T47D (cell line): ENCODE measurements at regions not wholly inside any gene's neighbourhood (a gene's known extent, or its start where the extent isn't known, plus 50 kb on each side); places are given as distances from the start of the nearest gene placed in this dataset.

Experiments used
- DNase-seq, 2 experiments: peaks; one replicate each; pipeline versions ENCODE4 v3.0.0 to v3.0.0-alpha.2; 2011 to 2012; ENCODE audit warnings: low read depth in 1 of 2, low spot score in 1 of 2
- JUND ChIP-seq: IDR thresholded peaks from 2 replicates; pipeline ENCODE4 v1.6.1; 2012; ENCODE audit warnings: low read depth
- in situ Hi-C: cut with HindIII; loops from 2 replicates; pipeline ENCODE4 v1.10.0; 2016; ENCODE audit warnings: low sequenced_read_pairs, low pct_unique_long_range_greater_than_20kb

DNA sequence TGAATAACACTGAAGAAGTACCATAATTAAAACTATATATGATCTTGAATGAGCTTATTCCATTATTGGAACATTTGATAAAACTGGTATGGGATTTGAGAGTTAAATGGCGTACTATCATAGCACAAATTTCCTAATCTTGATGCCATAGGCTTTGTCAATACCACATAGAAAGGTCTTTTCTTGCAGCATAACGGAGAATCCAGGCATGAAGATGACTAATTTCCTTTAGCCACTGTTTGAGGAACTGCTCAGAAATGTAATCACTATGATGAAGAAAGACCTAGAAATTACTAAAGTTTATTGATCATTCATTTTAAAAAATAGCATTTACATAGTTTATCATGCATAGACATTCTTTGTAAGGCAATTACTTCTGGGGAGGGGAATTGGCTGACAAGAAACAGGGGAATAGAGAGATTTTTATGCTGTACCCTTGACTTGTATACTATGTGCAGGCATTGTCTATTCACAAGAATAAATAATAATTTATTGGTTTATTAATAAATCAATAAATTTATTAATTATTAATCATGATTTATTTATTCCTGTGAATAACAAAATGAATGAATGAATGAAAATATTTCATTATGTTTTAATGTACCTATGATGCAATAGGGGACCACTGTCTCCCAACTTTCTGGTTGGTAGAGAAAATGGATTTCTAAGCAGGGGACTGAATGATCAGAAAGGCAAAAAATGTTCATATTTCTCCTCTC, 2676.6 kb downstream of the PCDH9 start:
- no peak for DNase-seq
- no peak for TF ChIP-seq JUND

DNA sequence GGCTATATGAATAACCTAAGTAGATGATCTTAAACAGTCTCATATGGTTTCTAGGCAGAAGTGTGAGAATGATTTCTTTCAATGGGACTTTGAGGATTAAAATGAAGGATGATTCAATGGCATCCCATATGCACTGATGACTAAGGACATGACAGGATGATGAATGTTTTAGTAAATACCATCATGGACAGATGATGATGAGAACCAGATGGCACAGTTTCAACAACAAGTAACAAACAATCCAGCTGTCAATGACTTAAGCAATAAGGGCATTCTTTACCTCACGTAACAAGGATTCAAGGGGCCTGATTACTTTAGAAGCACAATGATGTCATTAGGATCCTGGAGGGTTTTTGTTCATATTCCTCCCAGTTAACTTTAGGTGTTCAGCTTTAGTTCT, 2678.4 kb downstream of the PCDH9 start:
- TF ChIP-seq JUND: no peak
- in situ Hi-C loops: no loop called here
- DNase-seq: no peak

More for the DNA sequence above, 2676.6 kb downstream of the PCDH9 start:
- in situ Hi-C loops: no loop called here

DNA sequence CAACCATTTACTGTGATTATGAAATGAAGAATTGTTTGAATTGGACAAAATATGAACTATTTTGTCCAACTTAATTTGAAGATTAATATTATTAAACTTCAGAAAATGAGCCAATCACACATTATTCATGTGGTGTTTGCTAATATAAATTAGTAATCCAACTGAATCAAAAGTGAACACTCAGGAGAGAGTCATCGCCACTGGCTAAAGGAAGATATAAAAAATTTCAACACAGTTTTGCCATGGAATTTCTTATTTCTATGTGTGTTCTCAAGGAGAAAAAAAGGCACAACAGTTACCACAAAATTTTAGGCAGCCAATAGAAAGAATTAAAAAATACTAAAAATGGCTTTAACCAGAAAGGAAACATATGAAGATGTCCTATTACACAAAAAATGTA, 2683.8 kb downstream of the PCDH9 start:
- DNase-seq: no peak
- no peak for TF ChIP-seq JUND
- in situ Hi-C loops: no loop called here

DNA sequence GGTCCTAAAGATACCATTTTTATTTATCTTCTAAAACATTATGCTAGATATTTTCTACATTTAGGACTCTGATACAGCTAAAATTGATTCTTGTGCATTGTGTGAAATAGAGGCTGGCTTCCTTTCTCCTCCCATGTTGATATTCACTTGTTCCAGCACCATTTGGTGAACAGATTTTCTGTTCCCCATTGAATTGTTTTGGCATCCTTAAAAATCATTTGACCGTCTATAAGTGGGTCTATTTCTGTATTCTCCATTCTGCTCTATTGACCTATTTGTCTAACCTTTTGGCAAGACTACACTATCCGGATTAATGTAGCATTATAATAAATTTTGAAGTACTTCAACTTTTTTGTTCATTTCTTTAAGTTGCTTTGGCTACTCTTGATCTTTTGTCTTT, 2689.2 kb downstream of the PCDH9 start:
- in situ Hi-C loops: no loop called here
- no peak for TF ChIP-seq JUND
- DNase-seq: no peak

DNA sequence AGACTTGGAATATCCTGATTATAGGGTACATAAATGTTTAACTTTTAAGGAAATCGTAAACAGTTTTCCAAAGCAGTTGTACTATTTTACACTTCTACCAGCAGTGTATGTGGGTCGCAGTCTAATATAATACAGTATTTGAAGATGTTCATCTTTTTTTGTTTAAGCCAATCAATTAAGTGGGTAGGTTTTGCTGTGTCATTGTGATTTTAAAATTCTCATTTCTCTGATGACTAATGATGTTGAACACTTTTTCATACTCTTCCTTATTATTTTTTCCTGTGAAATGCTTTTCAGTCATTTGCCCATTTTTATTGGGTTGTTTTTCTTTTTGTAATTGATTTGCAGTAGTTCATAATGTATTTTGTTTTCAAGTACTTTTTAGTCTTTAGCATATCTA, 2689.7 kb downstream of the PCDH9 start:
- in situ Hi-C loops: no loop called here
- TF ChIP-seq JUND: no peak
- DNase-seq: no peak

DNA sequence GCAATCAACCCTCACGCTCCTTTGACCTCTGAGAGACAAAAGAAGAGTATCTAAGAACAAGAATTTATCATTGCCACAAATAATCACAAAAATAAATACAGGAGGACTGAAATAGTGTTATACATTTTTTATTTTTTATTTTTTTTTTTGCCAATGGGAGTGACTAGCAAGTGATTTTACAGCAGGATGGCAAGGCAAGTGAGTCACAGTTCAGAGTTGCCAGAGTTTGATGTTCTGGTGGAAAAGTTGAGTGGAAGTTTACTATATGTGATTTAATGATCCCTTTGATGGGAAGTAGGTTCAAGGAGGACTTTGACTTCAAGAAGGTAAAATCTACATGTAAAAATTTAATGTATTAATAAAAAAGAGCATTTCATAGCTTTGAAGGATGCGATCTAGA, 2691.4 kb downstream of the PCDH9 start:
- no peak for DNase-seq
- in situ Hi-C loops: no loop called here
- no peak for TF ChIP-seq JUND

DNA sequence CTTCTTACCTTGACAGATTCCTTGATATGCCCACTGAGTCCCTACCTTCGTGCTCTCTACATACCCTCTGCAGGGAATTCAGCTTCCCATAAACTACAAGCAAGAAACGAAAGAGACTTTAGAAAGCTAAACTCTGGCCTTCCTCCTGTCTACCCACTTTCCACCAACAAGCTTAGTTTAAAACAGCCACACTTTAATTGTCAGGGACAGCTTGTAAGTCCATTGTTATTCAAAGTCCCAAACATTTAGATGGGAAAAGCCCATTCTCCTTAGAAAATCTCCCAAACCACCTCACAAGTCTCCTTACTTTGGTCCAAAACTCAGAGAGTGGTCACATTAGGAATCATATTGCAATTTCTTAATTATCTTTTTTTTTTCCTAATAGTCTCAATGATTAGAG, 2695.8 kb downstream of the PCDH9 start:
- DNase-seq: no peak
- in situ Hi-C loops: no loop called here
- TF ChIP-seq JUND: no peak

DNA sequence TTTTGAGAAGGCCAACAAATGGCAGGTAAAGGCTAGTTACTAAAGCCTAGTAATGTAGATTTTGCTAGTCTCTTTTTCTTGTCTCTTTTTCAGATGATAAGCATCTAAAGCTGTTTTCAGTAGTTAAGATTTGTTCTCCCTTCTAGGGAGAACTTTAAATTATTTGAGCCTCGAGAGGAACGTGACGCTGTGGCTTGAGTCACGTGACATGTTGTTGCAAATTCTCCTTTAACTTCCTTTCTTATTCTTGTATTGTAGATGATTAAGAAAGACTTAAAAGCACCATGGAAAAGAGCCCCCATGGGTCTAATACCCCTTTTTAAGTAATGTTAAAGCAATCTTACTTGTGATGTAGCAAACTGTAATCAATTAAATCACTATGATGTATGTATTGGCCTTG, 2698.7 kb downstream of the PCDH9 start:
- in situ Hi-C loops: no loop called here
- no peak for DNase-seq
- TF ChIP-seq JUND: no peak

DNA sequence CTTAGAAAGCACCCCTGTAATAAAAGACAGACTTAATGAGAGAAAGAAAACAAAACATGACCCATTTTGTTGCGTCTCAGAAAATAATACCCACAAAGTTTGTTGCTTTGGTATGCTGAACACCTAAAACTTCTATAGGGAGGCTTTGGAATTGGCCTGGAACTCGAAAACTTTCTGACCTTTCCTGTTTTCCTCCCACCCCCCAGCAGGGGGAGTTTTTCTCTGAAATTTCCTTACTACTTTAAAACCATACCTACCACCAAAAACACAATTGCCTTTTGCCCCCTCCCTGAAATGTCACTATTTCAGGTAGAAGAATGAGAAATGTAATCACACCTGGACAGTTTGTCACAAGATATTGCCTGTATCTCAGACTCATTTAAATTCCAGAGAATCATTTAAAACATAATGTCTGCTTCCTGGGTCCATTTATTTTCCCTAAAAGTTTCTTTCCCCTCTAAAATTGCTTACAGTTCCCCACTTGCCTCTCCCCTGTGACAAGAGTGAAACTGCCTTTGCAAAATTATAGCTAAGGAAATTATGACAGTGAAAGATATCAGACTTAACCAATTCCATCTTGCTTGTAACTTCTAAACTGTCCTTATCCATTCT, 2700.2 kb downstream of the PCDH9 start:
- no peak for TF ChIP-seq JUND
- DNase-seq: peak in 1 of 2 experiments; percentile 30
- in situ Hi-C loops: no loop called here

DNA sequence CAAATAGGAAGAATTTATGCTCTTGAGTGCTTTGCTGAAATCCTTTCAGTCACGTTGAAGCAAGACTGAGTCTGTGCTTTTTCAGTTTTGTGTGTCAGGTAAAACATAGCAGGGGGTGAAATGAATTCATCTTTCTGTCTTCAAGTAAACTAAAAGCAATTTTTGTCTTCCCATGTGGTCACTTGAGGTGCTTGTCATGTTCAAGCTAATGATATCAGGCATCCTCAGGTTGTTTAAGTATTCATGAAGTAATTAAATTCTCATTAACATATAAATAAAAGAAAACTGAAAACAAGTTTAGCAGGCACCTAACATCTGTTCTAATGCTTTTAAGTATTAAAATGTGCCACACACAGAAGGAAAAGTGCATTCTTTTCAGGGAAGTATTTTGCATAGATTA, 2701.3 kb downstream of the PCDH9 start:
- in situ Hi-C loops: no loop called here
- no peak for TF ChIP-seq JUND
- no peak for DNase-seq

DNA sequence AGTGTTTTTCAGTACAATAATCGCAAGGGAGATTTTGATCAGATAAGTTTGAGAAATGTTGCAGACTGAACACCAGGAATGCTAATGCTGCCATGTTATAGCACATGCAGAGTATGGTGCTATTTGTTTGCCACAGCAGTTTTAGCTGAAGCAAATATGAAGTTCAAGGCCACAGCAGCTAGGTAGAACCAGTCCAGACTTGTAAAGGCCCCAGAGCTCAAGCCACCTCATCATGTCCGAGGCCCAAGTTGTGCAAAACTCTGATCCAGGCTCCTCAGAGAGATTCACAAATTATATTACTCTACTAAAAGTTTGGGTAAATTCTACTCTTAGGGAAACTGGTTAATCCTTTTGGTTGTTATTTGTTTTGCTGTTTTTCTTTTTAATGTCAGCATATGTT, 2702.6 kb downstream of the PCDH9 start:
- in situ Hi-C loops: no loop called here
- TF ChIP-seq JUND: no peak

DNA sequence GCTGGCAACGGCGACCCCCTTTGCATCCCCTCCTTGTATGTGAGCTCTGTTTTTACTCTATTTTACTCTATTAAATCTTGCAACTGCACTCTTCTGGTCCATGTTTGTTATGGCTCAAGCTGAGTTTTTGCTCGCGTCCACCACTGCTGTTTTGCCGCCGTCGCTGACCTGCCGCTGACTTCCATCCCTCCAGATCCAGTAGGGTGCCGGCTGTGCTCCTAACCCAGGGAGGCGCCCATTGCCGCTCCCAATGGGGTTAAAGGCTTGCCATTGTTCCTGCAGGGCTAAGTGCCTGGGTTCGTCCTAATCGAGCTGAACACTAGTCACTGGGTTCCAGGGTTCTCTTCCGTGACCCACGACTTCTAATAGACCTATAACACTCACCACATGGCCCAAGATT, 2704.4 kb downstream of the PCDH9 start:
- in situ Hi-C loops: no loop called here
- no peak for TF ChIP-seq JUND
- no peak for DNase-seq

More for the DNA sequence above, 2702.6 kb downstream of the PCDH9 start:
- DNase-seq: no peak

DNA sequence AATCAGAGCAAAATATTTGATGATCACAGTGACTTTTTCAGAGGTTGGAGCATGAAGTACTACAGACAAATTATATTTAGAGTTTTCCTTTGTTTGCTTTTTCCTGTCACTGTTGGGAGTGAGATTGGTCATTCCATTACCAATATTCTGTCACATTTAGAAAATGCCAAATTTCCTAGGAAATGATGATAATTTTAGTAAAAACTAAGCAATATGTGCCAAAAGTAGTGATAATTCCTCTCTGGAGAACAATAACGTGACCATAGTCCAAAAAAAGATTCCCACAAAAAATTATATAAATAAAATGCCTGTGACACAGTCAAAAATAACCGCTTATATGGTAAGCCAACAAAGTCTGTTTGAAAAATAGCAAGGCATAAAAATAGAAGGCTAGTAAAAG, 2719.4 kb downstream of the PCDH9 start:
- TF ChIP-seq JUND: no peak
- in situ Hi-C loops: no loop called here
- no peak for DNase-seq

DNA sequence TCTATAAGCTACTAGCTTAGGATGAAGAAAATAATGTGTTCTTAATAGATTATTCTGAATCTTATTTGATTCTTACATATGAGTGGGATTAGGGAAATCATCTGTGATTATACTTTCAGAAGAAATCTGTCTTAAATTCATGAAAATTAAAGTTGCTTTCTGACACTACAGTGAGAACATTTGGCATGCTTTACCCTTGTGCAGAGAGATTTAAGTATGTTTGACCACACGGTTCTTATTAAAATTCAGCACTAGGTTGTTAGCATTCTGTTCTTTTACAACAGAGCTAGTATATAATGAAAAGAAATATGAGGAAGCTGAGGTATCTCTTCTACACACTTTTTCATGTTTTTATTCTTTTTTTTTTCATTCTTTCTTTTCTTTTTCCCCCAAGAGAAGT, 2723.9 kb downstream of the PCDH9 start:
- TF ChIP-seq JUND: no peak
- no peak for DNase-seq
- in situ Hi-C loops: no loop called here
